ENCODE measurements at regions not wholly inside any gene's neighbourhood (a gene's known extent, or its start where the extent isn't known, plus 50 kb on each side); places are given as distances from the start of the nearest gene placed in this dataset.
"Not testable (repeated sequence)": the region's sequence is repeated elsewhere in the genome, so short reads cannot be mapped to it uniquely, and the experiment has no call there.

- ChIA-PET CTCF (no interaction called here), POLR2A (no interaction called here)
- DNase-seq (ENCODE audit: low read depth) = no peak
- no peak overlapping the region for H3K4me3 ChIP-seq (ENCODE audit: low read depth, low read length)
- H3K36me3 ChIP-seq (ENCODE audit: control insufficient read depth, insufficient read depth, low read length) = no peaks in the 10 kb centered on the region
- no peaks in the 10 kb centered on the region for H3K27me3 ChIP-seq (ENCODE audit: control insufficient read depth, insufficient read depth, low read length)
- no peak for TF ChIP-seq CTCF (IDR thresholded peaks at IDR 0.05; ENCODE audit: insufficient read depth, low read depth, low read length)
These were observed 410.5 kb upstream of the CNTNAP5 start for GRCh38 chr2:123614596-123614995.

GRCh38 chr2:123618642-123619041 lies 406.4 kb upstream of the CNTNAP5 start:
- H3K27me3 ChIP-seq (ENCODE audit: control insufficient read depth, insufficient read depth, low read length); H3K4me3 ChIP-seq (ENCODE audit: low read depth, low read length); H3K36me3 ChIP-seq (ENCODE audit: control insufficient read depth, insufficient read depth, low read length); DNase-seq (ENCODE audit: low read depth); CTCF ChIA-PET; POLR2A ChIA-PET: not testable (repeated sequence)

- H3K4me3 ChIP-seq (ENCODE audit: low read depth, low read length) = no peak overlapping the region
- no peak for DNase-seq (ENCODE audit: low read depth)
- ChIA-PET POLR2A (no interaction called here), CTCF (no interaction called here)
- H3K27me3 ChIP-seq (ENCODE audit: control insufficient read depth, insufficient read depth, low read length) = no peaks in the 10 kb centered on the region
- no peaks in the 10 kb centered on the region for H3K36me3 ChIP-seq (ENCODE audit: control insufficient read depth, insufficient read depth, low read length)
- no peak for TF ChIP-seq CTCF (IDR thresholded peaks at IDR 0.05; ENCODE audit: insufficient read depth, low read depth, low read length)
These were observed 400.3 kb upstream of the CNTNAP5 start for GRCh38 chr2:123624816-123625215.

- Histone ChIP-seq H3K4me3 (ENCODE audit: low read depth, low read length) (no peak overlapping the region), H3K27me3 (ENCODE audit: control insufficient read depth, insufficient read depth, low read length) (no peaks in the 10 kb centered on the region), H3K36me3 (ENCODE audit: control insufficient read depth, insufficient read depth, low read length) (no peaks in the 10 kb centered on the region)
- CTCF ChIA-PET = no interaction called here
- TF ChIP-seq CTCF (IDR thresholded peaks at IDR 0.05; ENCODE audit: insufficient read depth, low read depth, low read length) = no peak
- POLR2A ChIA-PET = no interaction called here
- no peak for DNase-seq (ENCODE audit: low read depth)
These were observed 388.9 kb upstream of the CNTNAP5 start for GRCh38 chr2:123636232-123636631.

- ChIA-PET CTCF (no interaction called here), POLR2A (no interaction called here)
- Histone ChIP-seq H3K36me3 (ENCODE audit: control insufficient read depth, insufficient read depth, low read length) (no peaks in the 10 kb centered on the region), H3K27me3 (ENCODE audit: control insufficient read depth, insufficient read depth, low read length) (no peaks in the 10 kb centered on the region), H3K4me3 (ENCODE audit: low read depth, low read length) (no peak overlapping the region)
- no peak for TF ChIP-seq CTCF (IDR thresholded peaks at IDR 0.05; ENCODE audit: insufficient read depth, low read depth, low read length)
- DNase-seq (ENCODE audit: low read depth) = no peak
These were observed 384.3 kb upstream of the CNTNAP5 start for GRCh38 chr2:123640685-123641335.

GRCh38 chr2:123644053-123644452 lies 381.0 kb upstream of the CNTNAP5 start:
- no peak for TF ChIP-seq CTCF (IDR thresholded peaks at IDR 0.05; ENCODE audit: insufficient read depth, low read depth, low read length)
- POLR2A ChIA-PET = no interaction called here
- H3K27me3 ChIP-seq (ENCODE audit: control insufficient read depth, insufficient read depth, low read length) = no peaks in the 10 kb centered on the region

More at GRCh38 chr2:123644053-123644452, 381.0 kb upstream of the CNTNAP5 start:
- no peaks in the 10 kb centered on the region for H3K36me3 ChIP-seq (ENCODE audit: control insufficient read depth, insufficient read depth, low read length)
- H3K4me3 ChIP-seq (ENCODE audit: low read depth, low read length) = no peak overlapping the region
- no peak for DNase-seq (ENCODE audit: low read depth)
- CTCF ChIA-PET = no interaction called here

All from BJ (cell line).